ENCODE measurements at regions not wholly inside any gene's neighbourhood (a gene's known extent, or its start where the extent isn't known, plus 50 kb on each side); places are given as distances from the start of the nearest gene placed in this dataset.

DNA sequence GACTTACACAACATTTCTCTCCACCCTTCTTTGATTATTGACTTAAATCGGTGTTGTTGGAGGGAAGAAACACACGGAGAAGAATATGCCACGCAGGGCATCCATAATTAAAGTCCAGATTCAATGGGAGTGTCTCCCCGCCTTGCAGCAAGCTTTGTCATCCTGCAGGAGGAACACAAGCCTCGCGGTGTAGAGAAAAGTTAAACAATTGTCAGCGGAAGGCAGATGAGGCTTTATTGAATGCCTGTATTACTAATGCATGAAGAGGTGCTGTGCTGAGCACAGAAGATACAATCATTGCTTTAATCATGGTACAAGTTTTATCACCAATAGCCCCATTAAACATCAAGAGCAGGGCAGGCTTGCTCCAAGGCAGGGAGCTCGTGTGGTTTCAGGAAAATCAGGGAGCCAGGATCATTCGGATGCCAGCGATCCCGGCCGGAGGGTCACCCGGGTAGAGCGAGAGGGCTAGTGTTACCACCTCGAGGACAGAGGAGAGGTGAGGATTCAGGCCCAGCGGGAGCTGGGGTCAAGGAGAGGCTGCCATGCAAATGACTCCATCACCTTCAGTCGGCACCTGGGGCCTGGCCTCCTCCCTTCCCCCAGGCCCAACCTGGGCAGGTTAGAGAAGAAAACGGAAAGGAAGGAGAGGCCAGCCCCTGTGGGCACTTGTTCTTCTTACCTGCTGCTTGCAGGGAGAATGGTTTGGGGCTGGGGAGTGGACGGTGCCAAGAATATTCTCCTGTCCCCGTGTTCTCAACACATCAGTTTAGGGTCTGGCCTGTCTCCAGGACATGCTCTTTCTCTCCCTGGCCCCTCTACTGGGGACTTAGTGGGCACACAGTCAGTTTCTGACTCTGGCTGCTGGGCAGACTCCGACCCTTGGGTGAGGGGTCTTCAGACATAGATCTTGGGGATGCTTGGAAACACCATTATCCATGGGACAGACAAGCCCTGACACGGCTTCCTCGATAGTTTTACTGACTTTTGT lies 289.5 kb downstream of the IRX2 start:
- Histone ChIP-seq H3K4me2 (ENCODE audit: low read length) (no peak overlapping the region), H3K9me2 (replicated peaks; ENCODE audit: control insufficient read depth, low read length) (no peaks in the 10 kb centered on the region), H3K9me3 (ENCODE audit: control insufficient read depth, insufficient read depth, low read length) (no peaks in the 10 kb centered on the region), H3K79me2 (ENCODE audit: control insufficient read depth, low read length) (no peaks in the 10 kb centered on the region), H3K36me3 (ENCODE audit: control insufficient read depth, low read length) (no peaks in the 10 kb centered on the region), H3K4me1 (ENCODE audit: control insufficient read depth, low read length) (no peaks in the 10 kb centered on the region), H3K27ac (ENCODE audit: low read depth, low read length) (no peak overlapping the region), H4K20me1 (ENCODE audit: control insufficient read depth, insufficient read depth, low read depth, low read length) (no peaks in the 10 kb centered on the region), H3K27me3 (ENCODE audit: control insufficient read depth, low read length) (no peaks in the 10 kb centered on the region), H3F3A (ENCODE audit: control insufficient read depth, insufficient read depth) (no peaks in the 10 kb centered on the region), H3K4me3 (ENCODE audit: low read length) (no peak overlapping the region)
- TF ChIP-seq, protein P1, sequence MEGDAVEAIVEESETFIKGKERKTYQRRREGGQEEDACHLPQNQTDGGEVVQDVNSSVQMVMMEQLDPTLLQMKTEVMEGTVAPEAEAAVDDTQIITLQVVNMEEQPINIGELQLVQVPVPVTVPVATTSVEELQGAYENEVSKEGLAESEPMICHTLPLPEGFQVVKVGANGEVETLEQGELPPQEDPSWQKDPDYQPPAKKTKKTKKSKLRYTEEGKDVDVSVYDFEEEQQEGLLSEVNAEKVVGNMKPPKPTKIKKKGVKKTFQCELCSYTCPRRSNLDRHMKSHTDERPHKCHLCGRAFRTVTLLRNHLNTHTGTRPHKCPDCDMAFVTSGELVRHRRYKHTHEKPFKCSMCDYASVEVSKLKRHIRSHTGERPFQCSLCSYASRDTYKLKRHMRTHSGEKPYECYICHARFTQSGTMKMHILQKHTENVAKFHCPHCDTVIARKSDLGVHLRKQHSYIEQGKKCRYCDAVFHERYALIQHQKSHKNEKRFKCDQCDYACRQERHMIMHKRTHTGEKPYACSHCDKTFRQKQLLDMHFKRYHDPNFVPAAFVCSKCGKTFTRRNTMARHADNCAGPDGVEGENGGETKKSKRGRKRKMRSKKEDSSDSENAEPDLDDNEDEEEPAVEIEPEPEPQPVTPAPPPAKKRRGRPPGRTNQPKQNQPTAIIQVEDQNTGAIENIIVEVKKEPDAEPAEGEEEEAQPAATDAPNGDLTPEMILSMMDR (IDR thresholded peaks at IDR 0.05; ENCODE audit: low read depth, low read length, poor library complexity, severe bottlenecking) = no peak
- no peak for TF ChIP-seq EZH2phosphoT487 (IDR thresholded peaks at IDR 0.05; ENCODE audit: borderline replicate concordance, low read length)

DNA sequence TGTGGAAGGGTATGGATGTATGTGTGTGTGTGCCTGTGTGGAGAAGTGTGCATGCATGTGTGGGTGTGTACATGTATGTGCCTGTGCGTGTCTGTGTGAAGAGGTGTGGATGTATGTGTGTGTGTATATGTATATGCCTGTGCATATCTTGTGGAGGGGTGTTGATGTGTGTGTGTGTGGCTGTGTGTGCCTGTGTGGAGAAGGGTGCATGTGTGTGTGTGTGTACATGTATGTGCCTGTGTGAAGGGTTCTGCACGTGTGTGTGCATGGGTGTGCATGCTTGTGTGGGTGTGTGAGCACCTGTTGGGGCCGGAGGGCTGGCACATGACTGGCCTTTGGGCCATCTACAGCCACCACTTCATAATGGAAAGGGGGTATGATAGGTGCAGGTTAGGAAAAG lies 291.4 kb downstream of the IRX2 start:
- Histone ChIP-seq H3F3A (ENCODE audit: control insufficient read depth, insufficient read depth) (no peaks in the 10 kb centered on the region), H3K36me3 (ENCODE audit: control insufficient read depth, low read length) (no peaks in the 10 kb centered on the region), H3K4me1 (ENCODE audit: control insufficient read depth, low read length) (no peaks in the 10 kb centered on the region), H3K79me2 (ENCODE audit: control insufficient read depth, low read length) (no peaks in the 10 kb centered on the region), H3K9me2 (replicated peaks; ENCODE audit: control insufficient read depth, low read length) (no peaks in the 10 kb centered on the region), H3K27ac (ENCODE audit: low read depth, low read length) (no peak overlapping the region), H3K27me3 (ENCODE audit: control insufficient read depth, low read length) (no peaks in the 10 kb centered on the region), H3K4me3 (ENCODE audit: low read length) (no peak overlapping the region), H3K9me3 (ENCODE audit: control insufficient read depth, insufficient read depth, low read length) (no peaks in the 10 kb centered on the region), H4K20me1 (ENCODE audit: control insufficient read depth, insufficient read depth, low read depth, low read length) (no peaks in the 10 kb centered on the region), H3K4me2 (ENCODE audit: low read length) (no peak overlapping the region)
- TF ChIP-seq EZH2phosphoT487 (IDR thresholded peaks at IDR 0.05; ENCODE audit: borderline replicate concordance, low read length) = no peak
- TF ChIP-seq, protein P1 (IDR thresholded peaks at IDR 0.05; ENCODE audit: low read depth, low read length, poor library complexity, severe bottlenecking) = no peak

DNA sequence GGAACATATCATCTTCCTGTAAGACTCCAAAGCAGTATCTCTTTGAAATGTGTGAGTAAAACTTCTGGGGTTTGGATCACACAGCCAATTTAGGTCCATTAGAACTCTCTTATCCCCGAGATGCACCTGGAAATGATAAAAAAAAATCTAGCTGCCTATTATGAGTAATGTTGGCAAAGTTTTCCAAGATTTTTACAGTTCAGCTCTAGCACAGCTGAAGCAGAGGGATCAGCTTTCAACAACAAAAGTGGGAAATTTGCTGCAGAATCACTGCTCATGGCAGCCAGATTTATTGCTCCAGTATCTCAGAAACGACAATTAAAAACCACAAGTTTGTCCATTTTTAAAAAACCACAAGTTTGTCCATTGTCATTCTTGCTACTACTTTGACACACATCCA lies 292.2 kb downstream of the IRX2 start:
- H3K4me3 ChIP-seq (ENCODE audit: low read length) = no peak overlapping the region
- H3K4me2 ChIP-seq (ENCODE audit: low read length) = no peak overlapping the region
- H3K27ac ChIP-seq (ENCODE audit: low read depth, low read length) = no peak overlapping the region
- H4K20me1 ChIP-seq (ENCODE audit: control insufficient read depth, insufficient read depth, low read depth, low read length) = no peaks in the 10 kb centered on the region
- H3F3A ChIP-seq (ENCODE audit: control insufficient read depth, insufficient read depth) = no peaks in the 10 kb centered on the region
- H3K4me1 ChIP-seq (ENCODE audit: control insufficient read depth, low read length) = no peaks in the 10 kb centered on the region
- no peaks in the 10 kb centered on the region for H3K27me3 ChIP-seq (ENCODE audit: control insufficient read depth, low read length)
- no peaks in the 10 kb centered on the region for H3K79me2 ChIP-seq (ENCODE audit: control insufficient read depth, low read length)
- no peaks in the 10 kb centered on the region for H3K9me2 ChIP-seq (replicated peaks; ENCODE audit: control insufficient read depth, low read length)
- TF ChIP-seq EZH2phosphoT487 (IDR thresholded peaks at IDR 0.05; ENCODE audit: borderline replicate concordance, low read length) = no peak
- TF ChIP-seq, protein P1 (IDR thresholded peaks at IDR 0.05; ENCODE audit: low read depth, low read length, poor library complexity, severe bottlenecking) = no peak
- no peaks in the 10 kb centered on the region for H3K36me3 ChIP-seq (ENCODE audit: control insufficient read depth, low read length)
- no peaks in the 10 kb centered on the region for H3K9me3 ChIP-seq (ENCODE audit: control insufficient read depth, insufficient read depth, low read length)

All from DOHH2 (cell line).